Heart left ventricle (tissue), 16 donors: ENCODE measurements at regions not wholly inside any gene's neighbourhood (a gene's known extent, or its start where the extent isn't known, plus 50 kb on each side); places are given as distances from the start of the nearest gene placed in this dataset.

Experiments used
- ATAC-seq, 4 donors: fragments of 200-7000 bp; cut with Tn5 transposase; one replicate each; pipeline ENCODE4 v1.9.1; 2020 to 2022; ENCODE audit warnings: moderate library complexity in 4 of 4, mild to moderate bottlenecking in 3 of 4, moderate number of reproducible peaks in 1 of 4
- DNase-seq, 5 donors: peaks; one replicate each; pipeline ENCODE4 v3.0.0-alpha.2; 2020
- H3K27ac ChIP-seq, 12 donors: fragments of 200-600 bp; sonication (generic) in 4 of 12; one replicate each; pipeline versions ENCODE4 v1.5.0 to v1.8.0; 2016 to 2022; ENCODE audit warnings: mild to moderate bottlenecking in 2 of 12
- H3K27me3 ChIP-seq, 9 donors: fragments of 200-600 bp; sonication (generic) in 2 of 9; one replicate each; pipeline versions ENCODE4 v1.5.1 to v1.8.0; 2016 to 2022; ENCODE audit warnings: mild to moderate bottlenecking in 3 of 9
- H3K36me3 ChIP-seq, 9 donors: fragments of 200-600 bp; sonication (generic) in 2 of 9; one replicate each; pipeline versions ENCODE4 v1.5.0 to v1.8.0; 2018 to 2022; ENCODE audit warnings: mild to moderate bottlenecking in 2 of 9
- H3K4me1 ChIP-seq, 12 donors: fragments of 200-600 bp; sonication (generic) in 4 of 12; one replicate each; pipeline versions ENCODE4 v1.5.0 to v1.8.0; 2016 to 2022; ENCODE audit warnings: mild to moderate bottlenecking in 3 of 12
- H3K4me3 ChIP-seq, 12 donors: fragments of 200-600 bp; sonication (generic) in 4 of 12; one replicate each; pipeline versions ENCODE4 v1.5.0 to v1.8.0; 2017 to 2022; ENCODE audit warnings: mild to moderate bottlenecking in 9 of 12, moderate library complexity in 4 of 12
- H3K9me3 ChIP-seq, 12 donors: fragments of 200-600 bp; sonication (generic) in 4 of 12; one replicate each; pipeline versions ENCODE4 v1.5.0 to v1.8.0; 2016 to 2022; ENCODE audit warnings: mild to moderate bottlenecking in 1 of 12
- CTCF ChIP-seq, 12 donors: fragments of 200-600 bp; sonication (generic) in 4 of 12; IDR thresholded peaks; one replicate each; pipeline versions ENCODE4 v1.5.0 to v1.8.0; 2018 to 2022; ENCODE audit warnings: antibody characterized with exemption in 12 of 12, mild to moderate bottlenecking in 5 of 12
- POLR2A ChIP-seq, 2 donors: fragments of 450-650 bp; IDR thresholded peaks; one replicate each; pipeline ENCODE4 v1.6.1; 2017; ENCODE audit warnings: antibody characterized with exemption in 2 of 2, mild to moderate bottlenecking in 2 of 2, moderate library complexity in 2 of 2
- WGBS, 4 donors: extraction: QIAGEN DNeasy Blood & Tissue Kit in 2 of 4; methylation state at CpG; one replicate each; pipeline versions ENCODE4 v1.1.5 to v1.1.7; 2013 to 2018; 5-methylcytosine and 5-hydroxymethylcytosine counted together
- intact Hi-C, 10 donors: fragments of 100-400 bp; cut with DNase I; formaldehyde crosslinking; loops; one replicate each; pipeline versions ENCODE4 v1.11.1 to v1.14.2; 2022
- donor health status: ischemic (EF 13 %, LVEDD 7.1; RV severe dilation, severe dysfunction).
- donor health status: healthy with polysubstance abuse.
- donor health status: DM: no; HTN: yes; CAD: no.
- donor health status: DM: no; HTN: no; CAD: no.
- donor health status: ischemic (EF 25% LVEDD 6.9; RV normal size, moderate dysfunction).
- donor health status: ischemic (EF 25% LVEDD 5.7; RV mildly dilated, moderate dysfunction).
- donor health status: healthy.
- donor health status: DM: yes; HTN: yes; CAD: no.
- donor health status: ischemic (EF 35%, LVEDD 5.7; RV mildly dilated, moderate dysfunction).
- donor health status: nonischemic (EF 11% LVEDD 7.7; RV severe dilation, severe dysfunction).
- donor health status: DM: yes; HTN: yes; CAD: no.
- donor health status: PGD.
- donor health status: ischemic (EF 29% LVEDD 5.4; RV normal size, mild dysfunction).
- donor health status: nonischemic (EF 23%, LVEDD 6.1; RV moderate dilation, normal function).

GRCh38 chr6:104281370-104281769, 578.3 kb downstream of the HACE1 start:
- WGBS, 4 donors: 73 to 87% (median 77%) methylated on average over 3 of the region's 3 CpGs
- intact Hi-C loops: no loop called here
- Histone ChIP-seq H3K36me3 (no peaks in the 10 kb centered on the region), H3K27ac (no peak overlapping the region), H3K4me3 (no peak overlapping the region), H3K27me3 (no peaks in the 10 kb centered on the region), H3K9me3 (peaks cover 0 to 14% (median 2%) of the 10 kb centered on the region in 12 donors), H3K4me1 (no peaks in the 10 kb centered on the region)
- ATAC-seq (no peak), DNase-seq (no peak)
- TF ChIP-seq POLR2A (IDR thresholded peaks at IDR 0.05): no peak
- TF ChIP-seq CTCF (IDR thresholded peaks at IDR 0.05): no peak

- no peak for ATAC-seq
- 70 to 81% (median 75%) methylated on average over 1 of the region's 1 CpG for WGBS, 4 donors
Observed at GRCh38 chr6:104268389-104268788, 591.3 kb downstream of the HACE1 start.

GRCh38 chr6:104266922-104267321, 592.8 kb downstream of the HACE1 start:
- no peaks in the 10 kb centered on the region for H3K9me3 ChIP-seq
- H3K36me3 ChIP-seq: no peaks in the 10 kb centered on the region
- no peak for TF ChIP-seq CTCF (IDR thresholded peaks at IDR 0.05)
- TF ChIP-seq POLR2A (IDR thresholded peaks at IDR 0.05): no peak
- no peak overlapping the region for H3K27ac ChIP-seq
- no peaks in the 10 kb centered on the region for H3K27me3 ChIP-seq
- DNase-seq (no peak), ATAC-seq (no peak)
- WGBS, 4 donors: 72 to 77% (median 74%) methylated on average over 2 of the region's 2 CpGs
- intact Hi-C loops: no loop called here
- H3K4me1 ChIP-seq: no peaks in the 10 kb centered on the region
- no peak overlapping the region for H3K4me3 ChIP-seq

More at GRCh38 chr6:104268389-104268788, 591.3 kb downstream of the HACE1 start:
- H3K27me3 ChIP-seq: no peaks in the 10 kb centered on the region
- intact Hi-C loops: no loop called here
- no peaks in the 10 kb centered on the region for H3K9me3 ChIP-seq
- no peak for TF ChIP-seq POLR2A (IDR thresholded peaks at IDR 0.05)
- no peak for TF ChIP-seq CTCF (IDR thresholded peaks at IDR 0.05)
- H3K36me3 ChIP-seq: no peaks in the 10 kb centered on the region
- H3K4me3 ChIP-seq: no peak overlapping the region
- no peak for DNase-seq
- no peaks in the 10 kb centered on the region for H3K4me1 ChIP-seq
- H3K27ac ChIP-seq: no peak overlapping the region

- Histone ChIP-seq H3K4me1 (no peaks in the 10 kb centered on the region), H3K27me3 (no peaks in the 10 kb centered on the region), H3K4me3 (no peak overlapping the region), H3K27ac (no peak overlapping the region), H3K9me3 (no peaks in the 10 kb centered on the region), H3K36me3 (no peaks in the 10 kb centered on the region)
- TF ChIP-seq POLR2A (IDR thresholded peaks at IDR 0.05): no peak
- no peak for TF ChIP-seq CTCF (IDR thresholded peaks at IDR 0.05)
- WGBS, 4 donors: 70 to 81% (median 76%) methylated on average over 3 of the region's 3 CpGs
- intact Hi-C loops: no loop called here
- DNase-seq: no peak
- no peak for ATAC-seq
Observed at GRCh38 chr6:104256646-104257045, 603.1 kb downstream of the HACE1 start.
